MV-4-11 (cell line): ENCODE measurements at regions not wholly inside any gene's neighbourhood (a gene's known extent, or its start where the extent isn't known, plus 50 kb on each side); places are given as distances from the start of the nearest gene placed in this dataset.

Source experiments
- DNase-seq: peaks from one replicate; lab custom pipeline; 2025; lab: John Stamatoyannopoulos, UW

DNA sequence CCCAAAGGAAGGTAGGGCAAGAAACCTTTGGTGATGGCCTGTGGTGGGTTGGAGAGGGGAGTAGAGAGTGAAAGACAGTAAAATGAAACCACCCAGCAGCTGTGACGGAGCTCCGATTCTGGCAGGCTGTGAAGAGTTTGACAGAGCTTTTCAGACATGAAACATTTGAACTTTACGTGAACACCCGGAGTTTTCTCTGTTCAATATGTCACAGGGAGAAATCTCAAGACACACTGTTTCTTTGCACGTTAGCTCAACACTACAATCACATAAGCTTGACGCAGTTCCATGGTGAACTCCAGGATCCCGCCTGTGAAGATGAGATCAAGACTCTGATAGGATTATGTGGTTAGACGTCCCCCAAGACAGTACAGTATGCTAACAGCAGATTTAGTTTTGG lies 79.6 kb upstream of the CDH11 start:
- no peak for DNase-seq

DNA sequence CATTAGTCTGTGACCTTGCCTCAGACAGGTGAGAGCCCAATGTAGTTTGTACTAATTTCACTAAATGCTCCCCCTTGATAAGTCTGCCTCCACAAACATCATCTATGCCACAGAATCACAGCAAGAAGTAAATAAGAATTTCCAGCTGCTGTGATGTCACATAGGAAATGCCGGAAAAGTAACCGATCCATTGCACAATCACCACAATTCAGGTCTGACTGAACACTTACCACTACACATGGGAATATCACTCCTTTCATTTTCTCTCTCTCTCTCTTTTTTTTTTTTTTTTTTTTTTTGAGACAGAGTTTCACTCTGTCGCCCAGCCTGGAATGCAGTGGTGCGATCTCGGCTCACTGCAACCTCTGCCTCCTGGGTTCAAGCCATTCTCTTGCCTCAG lies 79.0 kb upstream of the CDH11 start:
- DNase-seq = no peak

DNA sequence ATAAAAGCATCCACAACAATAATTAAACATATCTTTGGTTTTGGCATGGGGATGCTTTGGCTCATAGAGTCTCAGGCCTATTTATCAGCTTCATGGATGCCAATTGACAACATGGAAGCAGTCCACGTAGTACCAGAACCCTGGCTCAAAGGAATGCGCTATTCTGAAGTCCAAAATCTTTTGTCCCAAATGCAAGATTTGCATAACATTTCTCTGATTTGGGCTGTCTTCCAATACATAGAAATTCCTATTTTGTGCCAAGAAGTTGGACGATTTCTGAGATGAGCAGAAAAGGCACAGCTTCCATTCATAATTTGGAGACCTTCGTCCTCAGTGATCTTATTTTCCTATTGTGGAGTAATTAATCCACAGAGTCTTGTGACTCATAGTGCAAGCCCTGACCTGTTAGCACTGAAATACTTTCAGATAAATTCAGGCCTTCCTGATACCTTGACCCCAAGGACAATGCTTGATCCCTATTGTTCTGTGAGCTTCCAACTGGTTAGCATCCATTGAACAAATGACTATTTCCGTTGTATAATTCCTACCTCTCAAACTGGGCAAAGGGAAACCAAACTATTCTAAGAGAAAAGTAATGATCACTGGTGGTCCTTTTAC lies 78.4 kb upstream of the CDH11 start:
- DNase-seq = no peak

DNA sequence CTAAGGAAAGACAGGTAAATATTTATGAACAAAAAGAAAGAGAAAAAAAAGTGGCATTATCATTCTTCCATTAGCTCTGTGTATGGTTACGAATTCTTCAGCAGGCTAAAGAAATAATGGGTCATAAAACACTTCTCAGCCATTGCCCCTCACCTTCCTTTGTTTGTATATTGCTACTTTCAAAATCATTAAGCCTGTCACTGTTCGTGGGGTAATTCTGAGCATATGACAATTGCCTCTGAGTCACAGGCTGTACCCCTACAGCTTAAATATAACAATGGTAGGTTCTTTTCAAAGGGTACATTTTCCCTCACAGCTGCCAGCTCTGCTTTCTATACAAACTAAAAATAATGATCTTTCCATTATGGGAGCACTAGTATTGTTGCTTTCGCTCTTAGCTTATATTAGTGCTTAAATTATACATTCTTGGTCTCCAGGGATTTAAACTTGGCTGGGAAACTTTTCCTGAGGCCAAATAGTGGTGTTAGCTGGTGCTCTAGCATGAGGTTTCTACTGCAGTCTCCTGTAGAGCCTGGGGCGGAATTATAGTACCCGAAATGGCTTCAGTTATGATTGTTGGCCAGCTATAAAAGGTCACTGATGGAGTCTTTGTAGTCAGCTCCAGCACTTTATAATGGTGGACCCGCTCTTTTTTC lies 74.7 kb upstream of the CDH11 start:
- DNase-seq = no peak

DNA sequence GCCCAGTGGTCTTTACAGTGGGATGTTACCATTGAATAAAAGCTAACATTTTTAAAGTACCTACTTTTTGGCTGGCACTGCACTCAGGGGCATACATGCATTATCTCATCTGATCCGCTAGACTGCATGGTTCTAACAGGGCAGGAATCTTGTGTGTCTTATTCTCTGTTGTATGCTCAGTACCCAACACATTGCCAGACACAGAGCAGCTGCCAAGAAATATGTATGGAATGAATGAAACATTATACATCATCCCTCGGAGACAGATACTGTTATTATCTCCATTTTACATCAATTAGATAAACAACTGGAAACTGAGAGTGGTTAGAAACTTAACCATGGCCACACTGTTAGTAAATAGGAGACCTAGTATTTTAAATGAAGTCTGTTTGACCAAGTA lies 74.1 kb upstream of the CDH11 start:
- no peak for DNase-seq

DNA sequence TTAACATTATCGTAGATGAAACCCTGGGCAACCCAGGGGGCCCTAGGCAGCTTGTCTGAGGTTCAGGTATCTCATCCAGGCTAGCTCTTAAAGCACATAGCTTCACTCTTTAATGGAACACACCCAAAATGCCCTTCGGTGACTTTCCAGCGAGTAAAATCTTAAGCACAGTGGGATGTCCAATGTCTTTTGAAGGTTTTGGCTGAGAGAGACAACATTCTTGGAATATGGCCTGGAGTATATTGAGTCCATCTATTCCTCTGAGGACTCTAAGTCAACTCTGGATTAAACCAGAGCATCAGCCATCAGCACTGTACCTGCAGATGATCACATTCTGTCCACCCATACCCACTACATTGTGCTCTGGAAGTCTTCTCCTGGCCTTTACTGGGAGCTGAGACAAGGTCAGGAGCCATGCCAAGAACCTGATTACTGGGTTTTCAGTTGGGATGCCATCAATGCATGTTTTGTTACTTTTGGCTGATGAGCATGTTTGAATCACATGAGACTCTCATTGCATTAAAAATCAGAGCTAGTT lies 63.4 kb upstream of the CDH11 start:
- no peak for DNase-seq

DNA sequence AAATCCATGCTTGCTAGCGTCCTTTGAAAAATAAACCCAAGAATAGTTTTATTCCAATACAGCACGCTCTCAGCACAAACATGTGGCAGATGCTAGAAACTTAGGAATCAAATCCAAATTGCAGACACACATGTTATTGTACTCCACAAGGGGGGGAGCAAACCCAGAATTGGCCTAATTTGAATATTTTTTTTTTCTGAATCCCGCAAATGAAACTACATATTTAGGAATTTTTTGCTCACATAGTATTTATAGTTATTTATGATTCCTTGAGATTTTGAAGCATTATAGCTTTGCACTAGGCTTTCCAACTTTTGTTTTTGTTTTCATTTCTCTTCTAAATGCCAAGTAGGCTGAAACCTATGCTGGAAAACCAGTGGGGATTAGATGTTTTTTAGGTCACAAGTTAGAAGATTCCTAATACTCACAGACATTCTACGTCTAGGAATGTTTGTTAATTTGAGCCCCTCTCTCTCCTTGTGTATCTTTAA lies 59.3 kb upstream of the CDH11 start:
- no peak for DNase-seq

DNA sequence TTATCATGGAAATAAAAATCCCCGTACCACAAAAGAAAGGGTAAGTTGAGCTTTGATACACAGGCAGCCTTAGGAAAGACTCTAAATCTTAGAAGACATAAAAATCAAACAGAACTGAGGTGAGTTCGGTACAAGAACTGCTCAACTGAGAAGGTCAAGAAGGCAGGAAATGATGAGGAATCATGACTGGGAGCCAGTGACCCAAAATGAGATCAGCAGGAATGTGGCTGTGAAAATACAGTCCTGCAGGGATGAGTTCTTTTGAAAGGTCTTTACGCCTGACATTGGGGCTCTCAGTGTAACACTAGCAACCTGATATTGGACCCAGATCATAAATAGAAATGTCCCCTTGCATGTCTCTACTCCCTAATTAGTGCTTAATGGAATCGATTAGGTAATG lies 56.3 kb upstream of the CDH11 start:
- DNase-seq = no peak

DNA sequence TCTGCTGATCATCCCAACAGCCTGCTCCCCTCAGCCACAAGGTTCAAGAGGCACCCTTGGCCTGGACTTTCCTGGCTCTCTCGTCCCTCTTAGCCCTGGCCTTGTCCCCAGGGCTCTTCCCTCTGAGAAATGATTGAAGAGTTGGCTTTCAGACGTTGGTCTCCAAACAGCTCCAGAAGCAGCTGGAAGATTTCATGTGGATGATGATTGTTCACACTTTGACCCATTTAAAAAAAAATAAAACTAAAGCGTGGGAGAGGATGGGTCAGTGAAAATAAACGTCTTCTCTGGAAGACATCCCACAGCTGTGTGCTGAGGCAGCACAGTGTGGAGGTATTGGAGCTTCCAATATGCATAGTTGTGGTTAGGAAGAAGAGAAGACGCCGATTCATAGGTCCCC lies 54.7 kb upstream of the CDH11 start:
- no peak for DNase-seq

DNA sequence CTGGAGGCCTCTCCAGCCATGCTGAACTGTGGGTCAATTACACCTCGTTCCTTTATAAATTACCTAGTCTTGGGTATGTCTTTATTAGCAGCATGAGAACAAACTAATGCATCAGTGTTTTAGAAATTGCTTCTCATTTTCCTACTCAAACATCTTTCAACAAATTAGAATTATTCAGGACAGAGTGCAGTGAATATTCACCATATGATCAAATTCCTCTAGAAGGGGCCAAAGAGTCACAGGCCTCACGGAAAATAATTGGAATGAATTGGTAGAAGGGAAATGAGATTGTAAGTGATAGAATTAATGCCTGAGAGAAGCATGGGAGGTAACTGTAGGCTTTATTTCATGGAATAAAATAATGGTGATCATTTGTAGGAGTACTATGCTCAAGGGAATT lies 50.5 kb upstream of the CDH11 start:
- no peak for DNase-seq
